Testis (tissue), 2 donors: ENCODE measurements at regions not wholly inside any gene's neighbourhood (a gene's known extent, or its start where the extent isn't known, plus 50 kb on each side); places are given as distances from the start of the nearest gene placed in this dataset.

ENCODE experiments used
- POLR2A ChIP-seq: fragments of 450-650 bp; IDR thresholded peaks from one replicate; pipeline ENCODE4 v1.6.1; 2017; ENCODE audit warnings: antibody characterized with exemption, mild to moderate bottlenecking, moderate library complexity
- TF ChIP-seq, protein P1 (sequence below), 3 experiments: fragments of 450-650 bp in 2 of 3; fragments of 200-600 bp in 1 of 3; sonication (generic) in 1 of 3; IDR thresholded peaks; one replicate each; pipeline ENCODE4 v1.5.1; 2016 to 2019; ENCODE audit warnings: antibody characterized with exemption in 3 of 3, mild to moderate bottlenecking in 2 of 3, moderate library complexity in 1 of 3

GRCh38 chr3:117528688-117529087 lies 819.1 kb downstream of the TUSC7 start:
- no peak for TF ChIP-seq POLR2A
- TF ChIP-seq, protein P1, sequence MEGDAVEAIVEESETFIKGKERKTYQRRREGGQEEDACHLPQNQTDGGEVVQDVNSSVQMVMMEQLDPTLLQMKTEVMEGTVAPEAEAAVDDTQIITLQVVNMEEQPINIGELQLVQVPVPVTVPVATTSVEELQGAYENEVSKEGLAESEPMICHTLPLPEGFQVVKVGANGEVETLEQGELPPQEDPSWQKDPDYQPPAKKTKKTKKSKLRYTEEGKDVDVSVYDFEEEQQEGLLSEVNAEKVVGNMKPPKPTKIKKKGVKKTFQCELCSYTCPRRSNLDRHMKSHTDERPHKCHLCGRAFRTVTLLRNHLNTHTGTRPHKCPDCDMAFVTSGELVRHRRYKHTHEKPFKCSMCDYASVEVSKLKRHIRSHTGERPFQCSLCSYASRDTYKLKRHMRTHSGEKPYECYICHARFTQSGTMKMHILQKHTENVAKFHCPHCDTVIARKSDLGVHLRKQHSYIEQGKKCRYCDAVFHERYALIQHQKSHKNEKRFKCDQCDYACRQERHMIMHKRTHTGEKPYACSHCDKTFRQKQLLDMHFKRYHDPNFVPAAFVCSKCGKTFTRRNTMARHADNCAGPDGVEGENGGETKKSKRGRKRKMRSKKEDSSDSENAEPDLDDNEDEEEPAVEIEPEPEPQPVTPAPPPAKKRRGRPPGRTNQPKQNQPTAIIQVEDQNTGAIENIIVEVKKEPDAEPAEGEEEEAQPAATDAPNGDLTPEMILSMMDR (IDR thresholded peaks at IDR 0.05): no peak
